Stimulated activated CD8-positive, alpha-beta memory T cell treated with anti-CD3 and anti-CD28 coated beads, Interleukin-4, amount 100 ng/mL, for 48 hours (primary cell): ENCODE measurements at regions not wholly inside any gene's neighbourhood (a gene's known extent, or its start where the extent isn't known, plus 50 kb on each side); places are given as distances from the start of the nearest gene placed in this dataset.

Experiments used
- DNase-seq: peaks from one replicate; pipeline ENCODE4 v3.0.0-alpha.2; 2020

GRCh38 chr2:21646345-21646744, 522.6 kb downstream of the TDRD15 start:
- no peak for DNase-seq

- no peak for DNase-seq
These were observed 526.8 kb downstream of the TDRD15 start for GRCh38 chr2:21650569-21650968.

- DNase-seq = no peak
These were observed 531.4 kb downstream of the TDRD15 start for GRCh38 chr2:21655136-21655535.

GRCh38 chr2:21656330-21657075, 532.7 kb downstream of the TDRD15 start:
- DNase-seq = no peak

GRCh38 chr2:21657445-21657844, 533.7 kb downstream of the TDRD15 start:
- DNase-seq = no peak

GRCh38 chr2:21658269-21658668, 534.5 kb downstream of the TDRD15 start:
- DNase-seq = no peak

- no peak for DNase-seq
These were observed 535.2 kb downstream of the TDRD15 start for GRCh38 chr2:21658907-21659477.

GRCh38 chr2:21664083-21664482, 540.3 kb downstream of the TDRD15 start:
- no peak for DNase-seq

GRCh38 chr2:21667638-21668037, 543.9 kb downstream of the TDRD15 start:
- no peak for DNase-seq

GRCh38 chr2:21668078-21668710, 544.4 kb downstream of the TDRD15 start:
- no peak for DNase-seq

- no peak for DNase-seq
These were observed 552.3 kb downstream of the TDRD15 start for GRCh38 chr2:21676041-21676440.

GRCh38 chr2:21676676-21677075, 552.9 kb downstream of the TDRD15 start:
- no peak for DNase-seq

- no peak for DNase-seq
These were observed 560.1 kb downstream of the TDRD15 start for GRCh38 chr2:21683838-21684237.

GRCh38 chr2:21687589-21687988, 563.8 kb downstream of the TDRD15 start:
- DNase-seq = no peak

- DNase-seq = no peak
These were observed 566.2 kb downstream of the TDRD15 start for GRCh38 chr2:21690005-21690404.

GRCh38 chr2:21693081-21693480, 569.3 kb downstream of the TDRD15 start:
- DNase-seq = no peak

- DNase-seq = no peak
These were observed 570.5 kb downstream of the TDRD15 start for GRCh38 chr2:21694079-21694878.

GRCh38 chr2:21696900-21697299, 573.1 kb downstream of the TDRD15 start:
- no peak for DNase-seq

- DNase-seq = no peak
These were observed 576.9 kb downstream of the TDRD15 start for GRCh38 chr2:21700644-21701043.

GRCh38 chr2:21710031-21710430, 586.3 kb downstream of the TDRD15 start:
- no peak for DNase-seq

- DNase-seq = no peak
These were observed 586.7 kb downstream of the TDRD15 start for GRCh38 chr2:21710496-21710895.

GRCh38 chr2:21715887-21716286, 592.1 kb downstream of the TDRD15 start:
- DNase-seq = no peak

- DNase-seq = no peak
These were observed 603.3 kb downstream of the TDRD15 start for GRCh38 chr2:21727101-21727500.

GRCh38 chr2:21728133-21728532, 604.4 kb downstream of the TDRD15 start:
- no peak for DNase-seq
